Glutamatergic neuron (in vitro differentiated cells): ENCODE measurements at regions not wholly inside any gene's neighbourhood (a gene's known extent, or its start where the extent isn't known, plus 50 kb on each side); places are given as distances from the start of the nearest gene placed in this dataset.

ENCODE experiments used
- DNase-seq: peaks from one replicate; pipeline ENCODE4 v3.0.0; 2022
- H3K27ac Mint-ChIP-seq: one replicate; pipeline ENCODE4 v1.8.0; 2020; ENCODE audit warnings: mild to moderate bottlenecking, mixed read lengths, inconsistent platforms; ENCODE audit not compliant: unreplicated experiment
- H3K27me3 Mint-ChIP-seq: one replicate; pipeline ENCODE4 v1.8.0; 2020; ENCODE audit warnings: mild to moderate bottlenecking, moderate library complexity, mixed read lengths, inconsistent platforms; ENCODE audit not compliant: unreplicated experiment
- H3K36me3 Mint-ChIP-seq: one replicate; pipeline ENCODE4 v1.8.0; 2020; ENCODE audit warnings: mild to moderate bottlenecking, mixed read lengths, inconsistent platforms; ENCODE audit not compliant: unreplicated experiment
- H3K4me1 Mint-ChIP-seq: one replicate; pipeline ENCODE4 v1.8.0; 2020; ENCODE audit warnings: mild to moderate bottlenecking, low read depth, mixed read lengths, inconsistent platforms; ENCODE audit not compliant: unreplicated experiment
- H3K4me3 Mint-ChIP-seq: one replicate; pipeline ENCODE4 v1.8.0; 2020; ENCODE audit warnings: mild to moderate bottlenecking, mixed read lengths, inconsistent platforms; ENCODE audit not compliant: unreplicated experiment
- H3K9me3 Mint-ChIP-seq: one replicate; pipeline ENCODE4 v1.8.0; 2020; ENCODE audit warnings: mild to moderate bottlenecking, moderate library complexity, mixed read lengths, inconsistent platforms; ENCODE audit not compliant: unreplicated experiment
- CTCF ChIP-seq: fragments of 200-600 bp; sonication (generic); IDR thresholded peaks from one replicate; pipeline ENCODE4 v1.5.0; 2021; ENCODE audit not compliant: partially characterized antibody, unreplicated experiment

GRCh38 chr20:52799130-52799529 lies 173.0 kb upstream of the TSHZ2 start:
- Mint-ChIP-seq H3K9me3 (peaks cover 3% of the 10 kb centered on the region), H3K27ac (no peak overlapping the region), H3K36me3 (no peaks in the 10 kb centered on the region), H3K4me1 (peaks cover 3% of the 10 kb centered on the region), H3K27me3 (no peaks in the 10 kb centered on the region), H3K4me3 (no peak overlapping the region)
- TF ChIP-seq CTCF = no peak
- no peak for DNase-seq

- Mint-ChIP-seq H3K4me1 (peaks cover 3% of the 10 kb centered on the region), H3K9me3 (peaks cover 3% of the 10 kb centered on the region)
Measured at GRCh38 chr20:52798124-52798523, 174.0 kb upstream of the TSHZ2 start.

GRCh38 chr20:52794853-52795252 lies 177.3 kb upstream of the TSHZ2 start:
- H3K4me3 Mint-ChIP-seq = no peak overlapping the region
- no peaks in the 10 kb centered on the region for H3K36me3 Mint-ChIP-seq
- no peak for TF ChIP-seq CTCF
- H3K27ac Mint-ChIP-seq = no peak overlapping the region
- peaks cover 3% of the 10 kb centered on the region for H3K4me1 Mint-ChIP-seq
- DNase-seq = no peak
- H3K27me3 Mint-ChIP-seq = no peaks in the 10 kb centered on the region
- no peaks in the 10 kb centered on the region for H3K9me3 Mint-ChIP-seq

More at GRCh38 chr20:52798124-52798523, 174.0 kb upstream of the TSHZ2 start:
- no peak for TF ChIP-seq CTCF
- DNase-seq = no peak
- no peaks in the 10 kb centered on the region for H3K36me3 Mint-ChIP-seq
- no peak overlapping the region for H3K4me3 Mint-ChIP-seq
- no peaks in the 10 kb centered on the region for H3K27me3 Mint-ChIP-seq
- H3K27ac Mint-ChIP-seq = no peak overlapping the region

DNA sequence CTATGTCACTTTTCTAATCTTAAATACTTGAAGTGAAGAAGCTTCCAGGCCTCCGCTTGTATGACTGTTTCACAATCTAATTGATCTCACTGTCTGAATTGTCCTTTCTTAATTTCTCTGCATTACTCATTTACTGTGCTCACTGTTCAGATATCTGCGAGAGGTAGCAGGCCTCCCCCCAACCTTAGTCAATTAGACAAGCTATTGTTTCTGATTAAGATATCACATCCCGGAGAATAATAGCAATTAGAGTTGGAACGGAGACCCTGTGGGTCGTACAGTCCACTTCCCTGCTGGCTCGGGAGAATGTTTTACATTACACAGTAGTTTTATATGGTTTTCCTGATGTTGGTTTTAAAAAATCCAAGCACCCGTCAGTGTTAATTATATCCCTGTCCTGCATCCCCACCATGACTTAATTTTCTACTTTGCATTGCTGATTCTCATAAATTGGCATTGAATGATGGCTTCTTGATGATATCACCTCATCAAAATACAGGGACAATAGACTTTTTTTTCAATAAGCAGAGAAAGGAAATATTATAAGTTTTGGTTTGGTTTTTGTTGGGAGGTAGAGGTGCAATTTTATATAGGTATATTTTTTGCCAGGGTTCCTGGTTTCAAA lies 178.7 kb upstream of the TSHZ2 start:
- Mint-ChIP-seq H3K4me1 (no peaks in the 10 kb centered on the region), H3K4me3 (no peak overlapping the region), H3K9me3 (no peaks in the 10 kb centered on the region), H3K27ac (no peak overlapping the region), H3K27me3 (no peaks in the 10 kb centered on the region), H3K36me3 (no peaks in the 10 kb centered on the region)
- no peak for TF ChIP-seq CTCF
- DNase-seq = no peak

GRCh38 chr20:52791091-52791490 lies 181.1 kb upstream of the TSHZ2 start:
- Mint-ChIP-seq H3K4me1 (no peaks in the 10 kb centered on the region), H3K36me3 (no peaks in the 10 kb centered on the region), H3K27ac (no peak overlapping the region), H3K4me3 (no peak overlapping the region), H3K27me3 (no peaks in the 10 kb centered on the region), H3K9me3 (no peaks in the 10 kb centered on the region)
- no peak for DNase-seq
- no peak for TF ChIP-seq CTCF
